Panc1 (cell line): ENCODE measurements at regions not wholly inside any gene's neighbourhood (a gene's known extent, or its start where the extent isn't known, plus 50 kb on each side); places are given as distances from the start of the nearest gene placed in this dataset.

Experiments
- ATAC-seq: fragments of 200-7000 bp; cut with Tn5 transposase; 2 replicates; pipeline ENCODE4 v1.9.1; 2020; ENCODE audit warnings: mild to moderate bottlenecking, moderate library complexity
- BruUV-seq: library from RNA; stranded (reverse); fragments of 400-500 nt; replicated peaks from 2 replicates; lab custom pipeline; 2021; lab: Mats Ljungman, UMichigan
- CTCF ChIA-PET: fragments of 300-600 bp; sonication (Branson Sonifier 250); formaldehyde crosslinking; loops from one replicate; lab custom pipeline; 2022; ENCODE audit warnings: antibody characterized with exemption; lab: Charles Lee
- POLR2A ChIA-PET: fragments of 300-600 bp; sonication (Branson Sonifier 250); formaldehyde crosslinking; loops from one replicate; lab custom pipeline; 2022; ENCODE audit warnings: antibody characterized with exemption; lab: Charles Lee
- DNase-seq: peaks from one replicate; pipeline ENCODE4 v3.0.0-alpha.2; 2010; ENCODE audit warnings: low read depth, low spot score
- H3K27ac ChIP-seq: 2 replicates; pipeline ENCODE4 v1.5.1; 2011; ENCODE audit warnings: mild to moderate bottlenecking, low read length, inconsistent platforms
- H3K27me3 ChIP-seq: fragments of 200-500 bp; sonication (Bioruptor generic); 2 replicates; pipeline ENCODE4 v1.6.0; 2014; ENCODE audit warnings: low read length, inconsistent platforms; ENCODE audit not compliant: control insufficient read depth, insufficient read depth
- H3K36me3 ChIP-seq: fragments of 200-500 bp; sonication (Bioruptor generic); 2 replicates; pipeline ENCODE4 v1.5.1; 2014; ENCODE audit warnings: inconsistent platforms, mild to moderate bottlenecking, low read length, moderate library complexity; ENCODE audit not compliant: control insufficient read depth, insufficient read depth
- H3K4me1 ChIP-seq: 2 replicates; pipeline ENCODE4 v1.5.1; 2011; ENCODE audit warnings: inconsistent platforms, mild to moderate bottlenecking, low read length, moderate library complexity; ENCODE audit not compliant: control insufficient read depth, insufficient read depth
- H3K4me3 ChIP-seq, 2 experiments: 2 replicates each; pipeline ENCODE4 v1.5.1; 2011 to 2012; ENCODE audit warnings: low read depth in 2 of 2, low read length in 2 of 2, mild to moderate bottlenecking in 2 of 2, inconsistent platforms in 1 of 2, moderate library complexity in 1 of 2
- H3K9me3 ChIP-seq: fragments of 200-500 bp; sonication (Bioruptor generic); 2 replicates; pipeline ENCODE4 v1.5.1; 2014; ENCODE audit warnings: low read depth, mild to moderate bottlenecking, inconsistent platforms, low read length, moderate library complexity; ENCODE audit not compliant: control insufficient read depth, insufficient read depth
- POLR2AphosphoS5 ChIP-seq: IDR thresholded peaks from 2 replicates; pipeline ENCODE4 v1.6.1; 2012; ENCODE audit warnings: mild to moderate bottlenecking, low read depth, low read length, moderate library complexity
- REST ChIP-seq, 2 experiments: IDR thresholded peaks; 2 replicates each; pipeline ENCODE4 v1.6.1; 2011 to 2012; ENCODE audit warnings: low read depth in 2 of 2, control low read depth in 1 of 2, low read length in 1 of 2, mild to moderate bottlenecking in 1 of 2, moderate library complexity in 1 of 2; ENCODE audit not compliant: insufficient read depth in 1 of 2
- SIN3A ChIP-seq: IDR thresholded peaks from 2 replicates; pipeline ENCODE4 v1.6.1; 2012; ENCODE audit warnings: low read depth, mild to moderate bottlenecking, low read length, moderate library complexity, borderline replicate concordance; ENCODE audit not compliant: insufficient read depth
- TCF7L2 ChIP-seq: IDR thresholded peaks from 2 replicates; pipeline ENCODE4 v1.6.1; 2011; ENCODE audit warnings: mild to moderate bottlenecking, low read depth, low read length, inconsistent platforms
- in situ Hi-C: cut with HindIII; loops from 2 replicates; pipeline ENCODE4 v1.10.0; 2016; ENCODE audit warnings: low sequenced_read_pairs, low pct_unique_long_range_greater_than_20kb
- intact Hi-C: fragments of 100-400 bp; cut with micrococcal nuclease; formaldehyde crosslinking; loops from one replicate; pipeline ENCODE4 v1.10.0; 2022; ENCODE audit not compliant: unreplicated experiment
- TF ChIP-seq, protein P1 (sequence below): fragments of 450-650 bp; IDR thresholded peaks from 2 replicates; pipeline ENCODE4 v1.5.1; 2017; ENCODE audit warnings: mild to moderate bottlenecking

DNA sequence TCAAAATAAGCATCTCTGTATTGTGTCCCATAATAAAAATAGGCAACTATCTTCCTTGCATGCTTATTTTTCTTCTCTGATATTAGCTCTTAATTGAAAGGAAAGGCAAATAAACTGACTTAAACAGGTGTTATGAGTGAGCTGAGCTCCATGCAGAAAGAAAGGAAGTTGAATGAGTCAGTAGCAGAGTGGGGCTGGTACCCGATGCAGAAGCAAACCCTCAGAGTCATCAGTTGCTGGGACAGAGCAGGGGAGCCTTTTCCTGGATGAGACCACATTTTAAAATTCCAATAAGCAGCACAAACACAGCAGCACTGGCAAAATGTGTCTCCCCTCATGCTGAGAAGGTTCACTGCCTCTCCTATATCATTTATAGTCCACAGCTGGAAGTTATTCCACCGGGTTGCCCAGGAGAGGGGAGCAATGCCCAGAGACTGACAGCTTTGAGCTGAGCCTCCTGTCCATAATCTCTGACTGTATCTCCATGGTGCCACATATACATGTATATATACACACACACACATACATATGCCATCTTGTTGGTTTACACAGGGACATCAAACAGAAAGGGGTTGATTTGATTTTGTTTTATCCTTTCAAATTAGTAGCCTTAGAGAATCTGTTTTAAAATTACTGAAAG lies 274.3 kb upstream of the PPARGC1A start:
- intact Hi-C loops = no loop called here
- Histone ChIP-seq H3K4me3 (no peak overlapping the region), H3K4me1 (no peaks in the 10 kb centered on the region), H3K9me3 (no peaks in the 10 kb centered on the region), H3K27ac (no peak overlapping the region), H3K27me3 (no peaks in the 10 kb centered on the region), H3K36me3 (no peaks in the 10 kb centered on the region)
- ChIA-PET POLR2A (no interaction called here), CTCF (no interaction called here)
- DNase-seq (no peak), ATAC-seq (no peak)
- BruUV-seq = no TSS peak
- TF ChIP-seq, protein P1, sequence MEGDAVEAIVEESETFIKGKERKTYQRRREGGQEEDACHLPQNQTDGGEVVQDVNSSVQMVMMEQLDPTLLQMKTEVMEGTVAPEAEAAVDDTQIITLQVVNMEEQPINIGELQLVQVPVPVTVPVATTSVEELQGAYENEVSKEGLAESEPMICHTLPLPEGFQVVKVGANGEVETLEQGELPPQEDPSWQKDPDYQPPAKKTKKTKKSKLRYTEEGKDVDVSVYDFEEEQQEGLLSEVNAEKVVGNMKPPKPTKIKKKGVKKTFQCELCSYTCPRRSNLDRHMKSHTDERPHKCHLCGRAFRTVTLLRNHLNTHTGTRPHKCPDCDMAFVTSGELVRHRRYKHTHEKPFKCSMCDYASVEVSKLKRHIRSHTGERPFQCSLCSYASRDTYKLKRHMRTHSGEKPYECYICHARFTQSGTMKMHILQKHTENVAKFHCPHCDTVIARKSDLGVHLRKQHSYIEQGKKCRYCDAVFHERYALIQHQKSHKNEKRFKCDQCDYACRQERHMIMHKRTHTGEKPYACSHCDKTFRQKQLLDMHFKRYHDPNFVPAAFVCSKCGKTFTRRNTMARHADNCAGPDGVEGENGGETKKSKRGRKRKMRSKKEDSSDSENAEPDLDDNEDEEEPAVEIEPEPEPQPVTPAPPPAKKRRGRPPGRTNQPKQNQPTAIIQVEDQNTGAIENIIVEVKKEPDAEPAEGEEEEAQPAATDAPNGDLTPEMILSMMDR = no peak
- TF ChIP-seq POLR2AphosphoS5 = no peak
- TF ChIP-seq SIN3A = no peak
- TF ChIP-seq TCF7L2 = no peak
- no peak for TF ChIP-seq REST (IDR thresholded peaks at IDR 0.05; ENCODE audit: insufficient read depth in 1 of 2, low read depth in 2 of 2, low read length in 1 of 2)
- in situ Hi-C loops = no loop called here

GRCh38 chr4:24163314-24163713 lies 273.5 kb upstream of the PPARGC1A start:
- no peak for ATAC-seq
- intact Hi-C loops (no loop called here), in situ Hi-C loops (no loop called here)
- BruUV-seq = no TSS peak
- no peak overlapping the region for H3K4me3 ChIP-seq
- no peak for DNase-seq
- no peaks in the 10 kb centered on the region for H3K27me3 ChIP-seq
- H3K9me3 ChIP-seq = no peaks in the 10 kb centered on the region
- no peaks in the 10 kb centered on the region for H3K4me1 ChIP-seq
- no peak overlapping the region for H3K27ac ChIP-seq
- ChIA-PET CTCF (no interaction called here), POLR2A (no interaction called here)
- TF ChIP-seq, protein P1 = no peak
- TF ChIP-seq POLR2AphosphoS5 = no peak
- no peak for TF ChIP-seq SIN3A
- no peak for TF ChIP-seq REST (IDR thresholded peaks at IDR 0.05; ENCODE audit: insufficient read depth in 1 of 2, low read depth in 2 of 2, low read length in 1 of 2)
- no peak for TF ChIP-seq TCF7L2
- H3K36me3 ChIP-seq = no peaks in the 10 kb centered on the region
